ENCODE measurements at regions not wholly inside any gene's neighbourhood (a gene's known extent, or its start where the extent isn't known, plus 50 kb on each side); places are given as distances from the start of the nearest gene placed in this dataset.

DNA sequence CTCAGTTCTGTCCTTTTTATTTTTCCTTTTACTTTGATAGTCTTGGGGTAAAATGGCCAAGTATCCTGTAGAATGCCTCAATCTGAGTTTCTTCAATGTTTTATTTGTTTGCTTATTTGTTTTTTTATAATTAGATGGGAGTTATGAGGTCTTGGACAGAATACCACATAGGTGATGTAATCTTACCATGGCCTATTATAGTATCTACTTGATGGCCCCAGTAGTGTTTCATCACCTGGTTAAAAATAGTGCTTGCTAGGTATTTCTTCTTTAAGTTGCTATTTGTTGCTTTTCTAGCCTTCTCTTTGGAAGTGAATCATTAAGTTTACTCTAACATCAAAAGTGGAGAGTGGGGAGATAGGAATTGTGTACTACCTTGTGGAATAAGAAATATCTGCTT, 1020.0 kb upstream of the KCND2 start:
- TF ChIP-seq, protein P1, sequence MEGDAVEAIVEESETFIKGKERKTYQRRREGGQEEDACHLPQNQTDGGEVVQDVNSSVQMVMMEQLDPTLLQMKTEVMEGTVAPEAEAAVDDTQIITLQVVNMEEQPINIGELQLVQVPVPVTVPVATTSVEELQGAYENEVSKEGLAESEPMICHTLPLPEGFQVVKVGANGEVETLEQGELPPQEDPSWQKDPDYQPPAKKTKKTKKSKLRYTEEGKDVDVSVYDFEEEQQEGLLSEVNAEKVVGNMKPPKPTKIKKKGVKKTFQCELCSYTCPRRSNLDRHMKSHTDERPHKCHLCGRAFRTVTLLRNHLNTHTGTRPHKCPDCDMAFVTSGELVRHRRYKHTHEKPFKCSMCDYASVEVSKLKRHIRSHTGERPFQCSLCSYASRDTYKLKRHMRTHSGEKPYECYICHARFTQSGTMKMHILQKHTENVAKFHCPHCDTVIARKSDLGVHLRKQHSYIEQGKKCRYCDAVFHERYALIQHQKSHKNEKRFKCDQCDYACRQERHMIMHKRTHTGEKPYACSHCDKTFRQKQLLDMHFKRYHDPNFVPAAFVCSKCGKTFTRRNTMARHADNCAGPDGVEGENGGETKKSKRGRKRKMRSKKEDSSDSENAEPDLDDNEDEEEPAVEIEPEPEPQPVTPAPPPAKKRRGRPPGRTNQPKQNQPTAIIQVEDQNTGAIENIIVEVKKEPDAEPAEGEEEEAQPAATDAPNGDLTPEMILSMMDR (IDR thresholded peaks at IDR 0.05): no peak
- no peak for TF ChIP-seq POLR2AphosphoS5 (IDR thresholded peaks at IDR 0.05)
- no peak for TF ChIP-seq POLR2A (IDR thresholded peaks at IDR 0.05)
